DMS 273 (cell line): ENCODE measurements at regions not wholly inside any gene's neighbourhood (a gene's known extent, or its start where the extent isn't known, plus 50 kb on each side); places are given as distances from the start of the nearest gene placed in this dataset.

ENCODE experiments used
- DNase-seq: peaks from one replicate; lab custom pipeline; 2025; ENCODE audit not compliant: unreplicated experiment; lab: John Stamatoyannopoulos, UW

DNA sequence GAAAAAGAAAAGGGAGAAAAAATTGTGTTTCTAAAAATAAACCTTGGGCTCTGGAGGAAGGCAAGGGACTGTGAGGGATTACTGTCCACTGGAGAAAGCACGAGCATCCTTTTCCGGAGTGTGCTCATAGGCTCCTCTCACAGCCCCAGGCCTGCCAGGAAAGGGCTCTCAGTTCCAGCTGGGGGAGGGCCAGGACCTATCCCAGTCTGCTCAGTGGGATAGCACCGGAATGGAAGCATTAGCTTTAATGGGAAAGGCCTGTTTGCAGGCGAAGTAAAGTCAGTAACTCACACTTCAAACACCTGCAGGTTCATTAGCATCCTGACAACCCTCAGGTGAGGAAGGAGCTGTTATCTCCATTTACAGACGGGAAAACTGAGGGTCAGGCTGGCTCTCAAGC, 113.9 kb upstream of the USP24 start:
- no peak for DNase-seq

DNA sequence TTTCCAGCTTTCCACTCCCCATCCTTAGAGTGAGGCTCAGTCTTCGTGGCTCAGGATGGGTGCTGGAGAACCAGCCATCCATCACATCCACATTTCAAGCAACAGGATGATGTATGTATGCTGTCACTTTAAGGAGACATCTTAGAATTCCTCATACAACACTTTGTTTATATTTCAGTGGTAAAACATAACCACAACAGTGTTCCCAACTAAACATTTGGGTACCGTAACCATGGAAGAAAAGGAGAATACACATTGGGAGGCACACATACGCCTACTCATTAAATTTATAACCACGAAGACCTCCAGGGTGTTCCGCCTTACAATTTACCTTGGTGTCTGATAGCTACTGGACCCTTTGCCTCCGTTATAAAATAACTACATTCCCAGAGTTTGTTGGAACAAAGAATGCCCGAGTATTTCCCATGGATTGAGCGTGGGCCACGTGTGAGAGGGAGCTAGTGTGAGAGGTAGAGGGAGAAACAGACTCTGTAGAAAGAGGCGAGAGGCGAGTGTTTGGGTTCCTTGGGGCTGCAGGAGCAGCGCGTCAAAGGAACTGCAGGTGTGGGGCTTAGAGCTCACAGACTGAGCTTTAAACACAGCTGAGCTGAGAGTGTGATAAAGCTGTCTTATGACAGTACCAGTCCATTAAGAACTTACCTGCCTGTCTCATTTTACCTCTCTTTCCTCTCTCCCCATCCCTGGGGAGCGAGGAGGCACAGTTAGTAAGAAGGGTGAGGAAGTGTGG, 111.5 kb upstream of the USP24 start:
- no peak for DNase-seq

DNA sequence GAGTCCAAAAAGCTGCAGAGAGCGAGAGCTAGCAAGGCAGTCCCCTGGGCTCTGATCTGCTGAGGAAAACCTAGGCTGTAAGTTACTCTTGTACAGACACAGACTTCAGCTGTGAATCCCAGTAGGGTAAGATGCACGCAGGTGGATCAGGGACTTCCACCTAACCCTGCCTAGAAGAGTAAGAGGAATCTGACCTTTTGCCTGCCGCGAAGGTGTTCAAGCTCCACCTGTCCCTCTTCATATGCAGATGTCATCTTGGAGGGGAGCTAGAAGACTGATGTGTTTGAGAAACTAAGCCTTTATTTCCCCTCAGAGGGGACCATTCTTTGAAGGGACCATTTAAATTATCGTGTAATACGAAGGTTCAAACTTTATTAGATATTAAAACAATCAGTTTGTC, 108.6 kb upstream of the USP24 start:
- no peak for DNase-seq

DNA sequence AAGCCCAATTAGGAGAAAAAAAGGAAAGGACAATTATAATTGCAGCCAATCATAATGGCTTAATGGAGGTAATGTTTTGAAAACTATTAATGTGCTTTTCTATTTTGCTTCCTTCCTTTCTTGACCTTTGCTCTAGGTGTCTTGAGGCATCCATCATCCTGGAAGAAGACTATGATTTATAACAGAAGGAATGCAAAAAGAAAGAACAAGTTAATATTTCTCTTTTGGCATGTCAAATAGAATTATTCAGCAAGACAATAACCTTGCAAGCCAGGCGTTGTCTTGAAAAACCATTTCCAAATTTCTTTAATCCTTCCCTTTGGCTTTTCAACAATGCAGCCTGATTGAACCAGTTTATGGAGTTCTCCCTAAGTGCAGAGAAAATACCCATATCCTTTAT, 107.7 kb upstream of the USP24 start:
- no peak for DNase-seq

DNA sequence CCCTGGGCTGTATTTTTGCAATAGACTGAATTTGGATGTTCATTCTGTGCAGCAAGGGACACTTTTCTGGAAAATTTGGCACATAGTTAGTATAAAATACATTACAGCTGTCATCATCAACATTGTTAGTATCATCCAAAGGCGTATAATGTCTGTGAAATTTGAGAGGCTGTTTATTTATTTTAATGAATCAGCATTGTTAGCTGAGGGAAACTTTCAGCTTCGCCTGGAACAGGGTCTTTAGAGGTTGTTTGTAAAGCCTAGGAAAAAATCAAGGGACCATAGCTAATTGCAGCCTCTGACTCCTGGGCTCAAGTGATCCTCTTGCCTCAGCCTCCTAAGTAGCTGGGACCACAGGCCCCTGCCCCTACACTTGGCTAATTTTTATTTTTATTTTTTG, 106.8 kb upstream of the USP24 start:
- no peak for DNase-seq

DNA sequence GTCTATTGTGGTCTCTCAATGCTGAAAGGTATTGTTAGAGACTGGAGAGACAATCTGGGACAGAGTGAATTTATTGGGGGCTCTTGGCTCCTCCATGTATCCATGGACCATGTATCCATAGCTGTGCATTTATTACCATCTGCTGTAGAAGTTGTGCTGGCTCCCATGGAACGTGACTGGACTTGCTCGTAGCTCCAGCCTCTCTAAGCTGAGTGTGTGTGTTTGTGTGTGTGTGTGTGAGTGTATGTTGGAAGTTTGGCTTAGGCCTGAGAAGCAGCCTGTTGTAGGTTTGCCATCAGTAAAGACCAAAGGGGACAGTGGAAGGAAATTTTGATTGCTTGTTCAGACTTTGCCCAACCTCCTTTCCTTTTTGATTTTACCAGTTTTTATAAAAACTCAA, 105.7 kb upstream of the USP24 start:
- peak; percentile 75 for DNase-seq

DNA sequence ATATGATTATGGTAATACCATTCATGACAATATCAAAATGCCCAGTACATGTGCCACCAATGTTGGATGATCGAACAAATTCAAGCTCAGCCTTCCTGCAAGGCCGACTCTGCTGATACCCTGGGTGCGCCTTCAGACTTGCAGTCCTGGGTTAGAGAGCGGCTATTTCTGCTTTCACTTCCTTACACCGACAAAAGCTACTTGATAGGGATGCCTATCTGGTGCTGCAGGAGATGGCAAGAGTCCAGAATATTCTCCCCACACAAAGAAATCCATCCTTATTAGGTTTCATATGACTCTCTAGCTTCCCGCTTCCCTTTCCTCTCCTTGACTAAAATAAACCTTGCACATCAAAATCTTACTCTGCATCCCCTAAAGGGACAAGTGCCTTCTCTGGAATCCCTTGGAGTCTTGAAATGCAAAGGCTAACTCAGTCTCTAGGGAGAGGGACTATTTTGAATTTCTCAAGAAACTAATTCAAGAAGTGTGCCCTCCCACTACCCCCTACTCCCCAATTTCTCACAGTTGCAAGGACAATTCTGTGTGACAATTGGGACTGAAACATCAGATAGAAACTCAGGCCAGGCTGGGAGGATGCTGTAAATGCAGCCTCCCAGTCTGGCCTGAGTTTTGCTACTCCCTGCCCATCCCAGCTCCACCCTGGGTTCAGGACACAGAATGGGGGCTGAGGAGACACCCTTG, 103.1 kb upstream of the USP24 start:
- DNase-seq = no peak

DNA sequence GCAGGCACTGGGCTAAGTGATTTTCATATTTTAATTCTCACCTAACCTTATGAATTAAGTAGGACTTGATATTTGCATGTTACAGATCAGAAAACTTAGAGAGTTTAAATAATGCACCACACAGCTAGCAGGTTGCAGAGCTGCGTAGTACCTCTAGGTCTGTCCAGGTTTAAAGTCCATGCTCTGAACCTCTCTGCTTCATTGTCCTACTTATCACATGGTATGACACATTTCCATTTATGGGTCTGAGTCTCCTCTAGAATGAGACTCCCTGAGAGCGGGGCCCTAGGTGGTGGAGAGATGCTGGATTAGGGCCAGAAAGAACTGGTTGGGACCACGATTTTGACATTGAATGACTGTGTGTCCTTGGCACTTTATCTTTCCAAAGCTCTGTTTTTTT, 102.5 kb upstream of the USP24 start:
- DNase-seq = no peak

DNA sequence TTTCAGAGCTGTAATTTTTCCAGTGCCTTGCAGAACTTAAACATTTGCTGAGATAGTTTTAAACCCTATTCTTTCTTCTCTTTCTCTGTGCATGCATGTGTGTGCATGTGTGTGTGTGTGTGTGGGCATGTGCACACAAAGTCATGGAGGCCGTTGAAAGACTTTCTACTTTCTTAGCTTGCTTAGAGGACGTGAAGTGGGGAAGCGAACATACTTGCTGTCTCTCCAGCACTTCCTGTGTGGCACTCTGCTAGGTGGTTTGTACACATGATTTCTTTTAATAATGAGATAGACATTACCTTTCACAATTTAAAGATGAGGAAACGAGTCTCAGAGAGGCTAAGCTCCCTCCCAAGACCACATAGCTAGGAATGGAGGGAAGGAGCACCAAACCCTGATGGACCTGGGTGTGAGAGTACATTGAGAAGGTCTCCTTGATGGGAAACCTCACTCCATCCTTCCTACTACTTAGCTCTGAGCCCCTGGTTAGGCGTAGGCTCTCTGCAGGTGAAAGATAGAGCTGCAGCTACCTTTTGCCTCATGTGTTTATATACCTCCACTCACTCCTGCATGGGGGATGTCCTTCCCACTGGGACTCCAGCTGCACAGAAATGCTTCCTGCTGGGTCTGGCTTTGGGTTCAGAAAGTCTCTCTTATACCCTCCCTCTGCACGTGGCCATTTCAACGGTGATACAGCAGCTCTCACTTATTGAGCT, 101.9 kb upstream of the USP24 start:
- no peak for DNase-seq

DNA sequence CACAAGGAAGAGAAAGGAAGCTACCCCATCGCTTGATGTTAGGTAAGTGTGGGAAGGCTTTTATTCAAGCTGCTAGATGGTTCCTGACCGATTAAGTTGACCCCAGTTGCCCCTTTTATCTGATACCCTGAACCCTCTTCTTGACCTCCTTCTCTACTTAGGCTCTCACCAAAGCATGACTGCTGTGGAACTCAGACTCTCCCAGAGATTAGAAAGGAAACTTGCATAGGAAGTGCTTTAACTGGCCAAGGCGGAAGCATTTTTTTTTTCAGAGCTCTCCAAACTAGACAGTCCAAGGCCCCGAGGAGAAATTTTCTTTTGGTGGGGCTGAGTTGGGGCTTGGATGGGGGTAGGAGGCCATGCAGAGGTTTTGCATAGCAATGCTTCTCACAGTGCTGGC, 101.3 kb upstream of the USP24 start:
- no peak for DNase-seq

DNA sequence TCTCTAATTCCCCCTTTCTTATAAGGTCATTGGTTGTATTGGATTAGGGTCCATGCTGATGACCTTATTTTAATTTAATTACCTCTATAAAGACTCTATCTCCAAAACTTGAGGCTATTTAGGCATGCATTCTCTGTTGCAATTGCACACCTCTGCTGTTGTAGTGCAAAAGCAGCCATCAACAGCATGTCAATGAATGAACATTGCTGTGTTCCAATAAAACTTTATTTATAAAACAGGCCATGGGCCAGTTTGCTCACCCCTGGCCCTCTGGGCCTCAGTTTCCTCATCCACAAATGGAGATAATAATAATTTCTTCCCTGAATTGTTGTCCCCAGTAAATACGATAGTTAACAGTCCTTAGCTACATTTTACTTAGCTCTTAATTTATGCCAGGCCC, 100.4 kb upstream of the USP24 start:
- no peak for DNase-seq

DNA sequence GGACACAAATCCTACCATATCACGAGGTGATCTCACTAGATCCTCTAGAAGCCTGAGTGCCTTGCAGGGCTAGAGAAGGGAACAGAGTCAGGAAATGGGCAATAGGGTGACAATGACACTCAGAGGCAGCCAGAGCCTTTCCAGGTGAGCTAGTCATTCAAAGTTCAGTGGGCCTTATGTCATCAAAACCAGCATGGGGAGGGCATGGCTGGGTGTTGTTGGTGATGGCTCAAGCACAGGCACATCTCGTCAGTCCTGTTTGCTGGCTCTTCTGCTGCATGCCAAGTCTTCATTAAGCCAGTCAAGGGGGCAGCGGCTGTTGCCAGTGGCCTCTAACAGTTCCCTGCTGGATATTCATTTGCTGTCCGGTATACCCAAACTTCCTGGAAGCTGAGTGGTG, 99.6 kb upstream of the USP24 start:
- no peak for DNase-seq

DNA sequence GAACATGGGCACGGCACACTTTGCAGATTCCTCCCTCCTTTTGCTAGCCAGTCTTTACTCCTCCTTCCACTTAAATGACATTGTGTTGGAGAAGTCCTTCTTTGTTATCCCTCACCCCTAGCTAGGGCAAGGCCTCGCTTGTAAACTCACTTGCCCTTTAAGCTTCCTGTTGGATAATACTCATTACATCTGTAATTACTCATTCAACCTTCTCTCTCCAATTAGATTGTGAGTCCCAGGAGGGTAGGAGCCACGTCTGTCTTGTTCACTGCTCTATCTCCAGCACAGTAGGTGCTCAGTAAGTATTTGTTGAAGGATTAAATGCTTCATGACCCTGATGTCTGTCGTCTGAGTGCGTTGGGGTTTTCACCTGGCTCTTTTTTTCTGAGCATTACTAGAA, 98.7 kb upstream of the USP24 start:
- DNase-seq = peak; percentile 11

DNA sequence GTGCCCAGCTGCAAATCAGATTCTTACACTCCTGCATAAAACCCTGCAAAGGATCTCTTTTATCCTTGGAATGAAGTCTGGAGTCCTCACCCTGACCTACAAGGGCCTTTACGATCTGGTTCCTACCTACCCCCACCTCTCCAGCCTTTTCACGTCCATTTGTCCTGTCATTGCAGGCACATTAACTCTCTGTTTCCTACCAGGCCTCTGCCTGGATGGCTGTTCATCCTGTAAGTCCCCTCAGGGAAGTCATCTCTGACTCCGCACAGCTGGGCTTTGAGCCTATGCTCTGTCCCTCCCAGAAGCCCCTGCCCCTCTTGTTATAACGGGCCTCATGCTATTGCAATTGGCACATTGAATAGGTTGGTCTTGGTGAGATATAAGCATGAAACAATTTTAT, 96.8 kb upstream of the USP24 start:
- DNase-seq = no peak

DNA sequence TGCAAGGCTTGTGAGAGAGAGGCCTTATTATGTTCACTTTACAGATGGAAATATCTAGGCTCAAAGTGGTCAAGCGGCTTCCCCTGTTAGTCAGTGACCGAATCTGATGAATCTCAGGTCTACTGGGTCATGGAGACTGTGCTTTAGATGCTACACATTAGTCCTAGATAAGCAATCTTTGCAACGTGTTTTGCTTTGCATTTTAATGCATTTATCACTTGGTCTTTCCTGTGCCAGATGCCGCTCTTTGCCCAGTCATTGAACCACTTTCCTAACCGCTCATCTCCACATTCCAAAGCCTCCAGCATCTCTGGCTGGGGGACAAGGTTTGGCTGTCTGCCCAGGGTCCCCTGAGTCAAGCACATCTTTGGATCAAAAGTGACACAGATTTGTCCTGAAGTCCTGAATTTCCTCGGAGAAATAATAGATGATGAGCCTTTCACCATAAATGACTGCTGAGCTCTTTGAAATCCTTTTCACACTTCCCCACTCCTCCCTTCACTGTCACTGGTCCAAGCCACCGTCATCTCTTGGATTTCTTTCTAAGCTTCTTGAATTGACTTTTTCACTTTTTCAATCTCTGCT, 96.0 kb upstream of the USP24 start:
- DNase-seq = no peak

DNA sequence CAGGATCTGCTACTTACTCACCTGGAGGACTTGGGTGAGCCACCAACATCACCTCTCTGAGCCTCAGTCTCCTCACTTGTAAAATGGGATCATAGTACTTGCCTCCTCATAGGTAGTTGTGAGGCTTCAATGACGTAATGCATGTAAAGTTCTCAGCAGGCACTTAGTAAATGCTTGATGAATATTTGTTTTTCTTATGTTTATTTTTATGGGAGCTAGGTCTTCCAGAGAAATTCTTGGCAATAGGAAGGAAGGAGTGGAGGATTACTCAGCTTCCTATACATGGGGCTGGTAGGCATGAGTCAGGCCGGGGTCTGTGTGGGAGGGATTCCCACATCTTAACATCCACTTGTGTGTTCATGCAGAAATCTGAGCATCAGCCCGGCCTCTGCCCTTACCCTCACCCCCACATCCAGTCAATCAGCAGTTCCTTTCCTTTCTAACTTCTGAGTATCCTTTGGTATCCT, 95.4 kb upstream of the USP24 start:
- DNase-seq = no peak

DNA sequence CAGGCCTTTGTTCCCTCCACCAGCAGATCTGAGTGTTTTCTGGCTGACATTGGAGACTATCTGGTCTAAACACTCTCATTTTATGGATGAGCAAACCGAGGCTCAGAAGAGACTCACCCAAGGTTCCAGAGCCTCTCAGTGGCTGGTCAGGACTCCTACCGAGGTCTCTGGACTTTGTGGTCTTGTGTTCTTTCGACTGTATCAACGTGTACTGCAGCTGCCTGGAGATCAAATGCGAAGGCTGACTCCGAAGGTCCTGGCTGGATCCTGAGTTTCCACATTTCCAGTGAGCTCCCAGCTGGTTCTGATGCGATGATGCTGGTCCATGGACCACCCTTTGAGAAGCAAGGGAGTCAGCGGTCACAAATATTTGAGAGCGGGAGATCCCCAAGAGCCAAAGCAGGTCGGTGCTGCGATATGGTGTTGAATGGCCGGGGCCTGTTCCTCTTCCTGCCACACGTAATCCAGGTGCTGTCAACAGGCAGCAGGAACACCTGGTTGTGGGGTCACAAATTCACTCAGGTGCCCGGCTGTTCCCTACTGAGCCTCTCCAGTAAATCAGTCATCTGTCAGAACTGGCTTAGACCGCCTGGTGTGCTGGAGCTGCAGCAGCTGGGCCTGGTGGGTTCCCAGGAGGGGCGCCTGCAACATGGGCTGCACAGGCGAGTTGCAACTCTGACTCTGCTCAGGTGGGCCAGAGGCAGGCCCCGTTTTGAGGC, 94.8 kb upstream of the USP24 start:
- DNase-seq = no peak

DNA sequence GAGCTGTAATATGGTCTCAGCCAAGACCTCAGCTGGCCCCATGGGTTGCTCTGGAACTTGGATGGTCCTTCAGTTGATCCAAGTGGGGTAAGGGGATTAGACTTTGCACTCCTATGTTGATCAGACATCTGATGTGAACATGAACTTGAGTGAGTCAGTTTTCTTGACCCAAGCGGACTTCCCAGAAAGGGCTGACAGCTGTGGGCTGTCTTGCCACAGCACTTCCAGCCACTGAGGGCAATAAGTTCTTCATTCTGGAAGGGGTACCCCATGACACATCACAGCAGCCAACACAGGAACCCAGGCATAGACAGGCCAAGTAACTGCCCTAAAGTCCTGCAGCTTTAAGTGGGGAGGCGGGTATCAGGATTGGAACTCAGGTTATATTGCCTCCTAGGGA, 93.9 kb upstream of the USP24 start:
- DNase-seq = no peak

DNA sequence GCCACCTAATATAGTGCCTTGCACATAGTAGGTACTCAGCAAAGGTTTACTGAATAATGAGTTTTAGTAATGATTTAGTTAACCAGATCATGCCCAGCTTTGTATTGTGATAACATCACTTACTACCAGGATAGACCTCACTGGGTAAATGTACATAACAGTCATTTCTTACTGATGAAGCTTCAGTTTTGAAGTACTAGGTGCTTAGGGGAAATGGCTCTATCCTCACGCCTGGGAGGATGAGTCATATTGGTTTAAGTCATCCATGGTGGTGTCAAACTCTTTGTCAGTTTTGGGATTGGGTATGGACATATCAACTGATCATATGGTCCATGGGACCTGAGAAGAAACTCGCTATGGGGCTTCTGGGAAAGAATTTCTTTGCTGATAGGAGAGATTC, 90.6 kb upstream of the USP24 start:
- no peak for DNase-seq

DNA sequence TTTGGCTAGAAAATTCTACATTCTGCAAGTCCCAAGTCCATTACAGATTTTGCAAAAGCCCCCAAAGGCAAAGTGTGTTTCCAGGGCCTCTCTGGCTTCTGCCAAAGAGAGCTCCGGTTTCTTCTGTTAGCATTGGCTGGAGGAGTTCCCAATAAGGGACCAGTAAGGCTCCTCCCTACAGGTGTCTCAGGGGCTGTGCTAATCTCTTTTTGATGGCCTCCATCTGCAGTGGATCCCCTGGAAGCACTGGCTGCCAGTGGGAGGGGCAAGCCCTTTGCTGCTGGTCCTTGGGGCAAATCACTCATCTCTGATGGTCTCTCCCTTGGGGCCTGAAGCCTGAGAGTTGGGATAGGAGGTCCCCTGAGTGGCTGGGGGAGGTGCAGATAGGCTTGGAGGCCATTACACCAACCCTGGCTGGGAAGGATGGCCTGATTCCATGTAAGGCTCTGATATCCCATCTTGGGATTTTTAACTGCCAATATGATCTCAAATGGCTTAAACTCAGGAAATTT, 89.1 kb upstream of the USP24 start:
- DNase-seq = peak; percentile 76

DNA sequence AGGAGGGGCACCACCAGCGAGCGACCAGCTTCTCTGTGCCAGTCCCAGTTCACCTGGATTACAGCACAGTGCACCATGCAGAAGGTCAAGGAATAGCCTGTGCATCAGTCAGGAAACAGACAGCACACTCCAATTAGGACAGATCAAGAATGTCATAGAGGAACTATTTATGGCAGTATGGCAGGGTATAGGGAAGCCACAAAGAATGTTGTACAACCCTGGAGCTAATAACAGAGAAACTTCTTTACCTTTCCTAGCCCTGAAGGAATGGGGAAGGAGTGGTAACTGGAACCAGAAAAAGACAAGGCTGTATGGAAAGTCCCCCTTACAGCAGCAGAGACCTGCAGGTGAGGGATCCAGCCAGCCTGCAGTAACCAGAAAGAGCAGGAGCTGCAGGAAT, 87.8 kb upstream of the USP24 start:
- DNase-seq = no peak
